Inferior parietal cortex (tissue), 1 donor: ENCODE measurements at regions not wholly inside any gene's neighbourhood (a gene's known extent, or its start where the extent isn't known, plus 50 kb on each side); places are given as distances from the start of the nearest gene placed in this dataset.
"Not testable (repeated sequence)": the region's sequence is repeated elsewhere in the genome, so short reads cannot be mapped to it uniquely, and the experiment has no call there.

Experiments used
- DNase-seq: peaks from one replicate; pipeline ENCODE4 v3.0.0-alpha.2; 2016; ENCODE audit errors: extremely low spot score

- no peak for DNase-seq
Observed at GRCh38 chr3:182503401-182503800, 289.9 kb upstream of the ATP11B start.

GRCh38 chr3:182508919-182509711 is 284.2 kb upstream of the ATP11B start:
- DNase-seq = peak; percentile 45

GRCh38 chr3:182509844-182510460 is 283.4 kb upstream of the ATP11B start:
- DNase-seq = no peak

- no peak for DNase-seq
Observed at GRCh38 chr3:182514236-182514964, 278.9 kb upstream of the ATP11B start.

- no peak for DNase-seq
Observed at GRCh38 chr3:182516597-182517336, 276.5 kb upstream of the ATP11B start.

GRCh38 chr3:182519569-182519968 is 273.7 kb upstream of the ATP11B start:
- DNase-seq = no peak

GRCh38 chr3:182521339-182521738 is 272.0 kb upstream of the ATP11B start:
- DNase-seq = no peak

GRCh38 chr3:182523424-182523823 is 269.9 kb upstream of the ATP11B start:
- not testable (repeated sequence) for DNase-seq

GRCh38 chr3:182523836-182524235 is 269.5 kb upstream of the ATP11B start:
- no peak for DNase-seq

GRCh38 chr3:182524711-182525401 is 268.4 kb upstream of the ATP11B start:
- no peak for DNase-seq

GRCh38 chr3:182525766-182526374 is 267.4 kb upstream of the ATP11B start:
- DNase-seq = no peak

GRCh38 chr3:182527745-182528144 is 265.6 kb upstream of the ATP11B start:
- no peak for DNase-seq

GRCh38 chr3:182530316-182530715 is 263.0 kb upstream of the ATP11B start:
- no peak for DNase-seq

- DNase-seq = no peak
Observed at GRCh38 chr3:182533394-182533793, 259.9 kb upstream of the ATP11B start.

- DNase-seq = no peak
Observed at GRCh38 chr3:182544542-182544941, 248.8 kb upstream of the ATP11B start.

GRCh38 chr3:182562274-182562673 is 231.0 kb upstream of the ATP11B start:
- no peak for DNase-seq

- no peak for DNase-seq
Observed at GRCh38 chr3:182565916-182566796, 227.1 kb upstream of the ATP11B start.

- peak; percentile 16 for DNase-seq
Observed at GRCh38 chr3:182567700-182568099, 225.6 kb upstream of the ATP11B start.

GRCh38 chr3:182568261-182568660 is 225.0 kb upstream of the ATP11B start:
- no peak for DNase-seq

GRCh38 chr3:182568876-182569275 is 224.4 kb upstream of the ATP11B start:
- DNase-seq = no peak
